Thyroid gland (tissue), 4 donors: ENCODE measurements at regions not wholly inside any gene's neighbourhood (a gene's known extent, or its start where the extent isn't known, plus 50 kb on each side); places are given as distances from the start of the nearest gene placed in this dataset.

ENCODE experiments used
- CTCF ChIP-seq, 6 experiments: fragments of 200-600 bp in 3 of 6; fragments of 450-650 bp in 3 of 6; sonication (generic) in 3 of 6; IDR thresholded peaks; one replicate each; pipeline ENCODE4 v1.5.1; 2016 to 2019; ENCODE audit warnings: antibody characterized with exemption in 6 of 6, mild to moderate bottlenecking in 2 of 6, inconsistent platforms in 1 of 6, moderate library complexity in 1 of 6
- POLR2A ChIP-seq, 2 donors: fragments of 450-650 bp; IDR thresholded peaks; one replicate each; pipeline ENCODE4 v1.6.1; 2017; ENCODE audit warnings: antibody characterized with exemption in 2 of 2, mild to moderate bottlenecking in 2 of 2, moderate library complexity in 1 of 2

DNA sequence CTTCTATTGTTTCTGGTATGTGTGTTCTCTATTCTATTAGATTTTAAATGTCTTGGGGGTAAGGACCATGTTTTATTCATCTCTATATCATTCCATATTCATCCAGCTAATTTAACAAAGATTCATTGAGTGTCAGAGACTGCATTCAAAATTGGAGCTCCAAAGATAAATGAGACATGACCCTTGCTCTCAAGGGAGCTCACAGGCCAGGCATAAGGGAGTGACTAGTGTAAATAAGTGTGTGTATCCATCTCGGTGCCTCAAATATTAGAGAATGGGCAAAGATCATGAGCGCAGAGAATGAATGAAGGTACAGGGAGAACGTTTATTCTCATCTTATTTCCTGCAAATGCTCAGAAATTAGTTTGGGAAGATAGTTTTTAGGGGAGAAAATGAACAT, 150.1 kb upstream of the CASK start:
- TF ChIP-seq CTCF (IDR thresholded peaks at IDR 0.05) (no peak), POLR2A (IDR thresholded peaks at IDR 0.05) (no peak)
